ENCODE measurements at regions not wholly inside any gene's neighbourhood (a gene's known extent, or its start where the extent isn't known, plus 50 kb on each side); places are given as distances from the start of the nearest gene placed in this dataset.

DNA sequence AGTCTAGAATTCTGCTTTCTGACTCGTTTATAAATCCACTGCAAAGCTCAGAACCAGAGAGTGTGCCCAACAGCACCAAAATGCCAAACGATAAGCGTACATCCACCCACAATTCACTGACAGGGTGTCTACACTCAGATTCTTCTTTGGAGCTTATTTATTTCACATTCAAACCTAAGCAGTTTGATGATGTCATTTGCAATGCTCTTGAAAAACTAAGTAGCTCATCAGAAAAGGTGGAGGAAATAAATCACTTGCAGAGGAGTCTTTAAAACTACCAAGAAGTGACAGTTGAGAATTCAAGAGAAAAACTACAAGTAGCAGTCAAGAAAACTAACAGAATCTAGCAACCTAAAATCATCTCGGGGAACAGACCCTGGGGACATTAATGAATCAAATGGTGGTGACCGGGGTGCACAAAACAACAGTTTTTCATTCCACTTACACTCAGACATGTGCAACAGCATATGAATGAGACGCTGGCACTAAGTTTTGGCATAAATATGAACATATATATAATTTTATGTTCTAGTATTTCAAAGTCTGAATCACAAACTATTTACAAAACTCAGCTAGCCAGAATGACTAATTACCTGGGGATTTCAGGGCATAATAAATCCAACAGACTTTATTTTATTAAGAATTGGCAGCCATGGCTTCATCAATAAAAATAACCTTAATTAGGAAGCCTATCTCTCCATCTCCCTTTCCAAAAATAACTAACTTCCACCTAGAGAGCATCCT, 119.4 kb downstream of the SIPA1L2 start:
- H3K27ac ChIP-seq (ENCODE audit: low read depth, low read length, poor library complexity, severe bottlenecking) = no peak overlapping the region
- intact Hi-C loops (cut with micrococcal nuclease; ENCODE audit: unreplicated experiment) = no loop called here
- CTCF ChIA-PET = no interaction called here
- no peaks in the 10 kb centered on the region for H3K4me1 ChIP-seq (ENCODE audit: insufficient read depth, low read length, poor library complexity, severe bottlenecking)
- TF ChIP-seq, protein P1, sequence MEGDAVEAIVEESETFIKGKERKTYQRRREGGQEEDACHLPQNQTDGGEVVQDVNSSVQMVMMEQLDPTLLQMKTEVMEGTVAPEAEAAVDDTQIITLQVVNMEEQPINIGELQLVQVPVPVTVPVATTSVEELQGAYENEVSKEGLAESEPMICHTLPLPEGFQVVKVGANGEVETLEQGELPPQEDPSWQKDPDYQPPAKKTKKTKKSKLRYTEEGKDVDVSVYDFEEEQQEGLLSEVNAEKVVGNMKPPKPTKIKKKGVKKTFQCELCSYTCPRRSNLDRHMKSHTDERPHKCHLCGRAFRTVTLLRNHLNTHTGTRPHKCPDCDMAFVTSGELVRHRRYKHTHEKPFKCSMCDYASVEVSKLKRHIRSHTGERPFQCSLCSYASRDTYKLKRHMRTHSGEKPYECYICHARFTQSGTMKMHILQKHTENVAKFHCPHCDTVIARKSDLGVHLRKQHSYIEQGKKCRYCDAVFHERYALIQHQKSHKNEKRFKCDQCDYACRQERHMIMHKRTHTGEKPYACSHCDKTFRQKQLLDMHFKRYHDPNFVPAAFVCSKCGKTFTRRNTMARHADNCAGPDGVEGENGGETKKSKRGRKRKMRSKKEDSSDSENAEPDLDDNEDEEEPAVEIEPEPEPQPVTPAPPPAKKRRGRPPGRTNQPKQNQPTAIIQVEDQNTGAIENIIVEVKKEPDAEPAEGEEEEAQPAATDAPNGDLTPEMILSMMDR (conservative IDR thresholded peaks at IDR 0.05; ENCODE audit: low read depth, low read length) = no peak
- TF ChIP-seq EZH2 (IDR thresholded peaks at IDR 0.05; ENCODE audit: borderline replicate concordance, low read depth, low read length, poor library complexity, severe bottlenecking) = no peak
- no peaks in the 10 kb centered on the region for H3K9me3 ChIP-seq (ENCODE audit: low read depth, low read length, poor library complexity, severe bottlenecking)
- DNase-seq (ENCODE audit: low spot score) = no peak
- no peaks in the 10 kb centered on the region for H3K36me3 ChIP-seq (ENCODE audit: insufficient read depth, low read length, poor library complexity, severe bottlenecking)
- H3K4me3 ChIP-seq (ENCODE audit: low read depth, low read length, poor library complexity, severe bottlenecking) = no peak overlapping the region
- POLR2A ChIA-PET (ENCODE audit: low non-redundant PET) = no interaction called here
- no peaks in the 10 kb centered on the region for H3K27me3 ChIP-seq (replicated peaks; ENCODE audit: insufficient read depth, low read depth, low read length, poor library complexity)
- BruUV-seq (replicated peaks) = no TSS peak

DNA sequence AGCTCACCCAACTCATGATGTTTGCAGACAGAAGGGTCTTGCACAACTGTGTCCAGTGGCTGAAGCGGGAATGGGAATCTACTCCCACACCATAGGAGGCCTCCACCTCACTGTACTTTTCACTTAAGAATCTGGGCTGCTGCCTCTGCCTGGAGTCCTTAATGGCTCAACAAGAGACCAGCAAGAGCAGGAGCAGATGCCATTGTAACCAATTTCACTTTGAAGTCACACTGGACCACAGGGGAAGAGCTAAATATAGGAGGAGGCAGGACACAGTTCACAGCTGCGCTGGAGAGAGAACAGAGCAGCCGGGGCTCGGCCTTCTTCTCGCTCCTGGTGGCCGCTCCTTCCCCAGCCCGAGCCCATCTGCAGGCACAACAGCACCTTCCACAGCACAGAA, 120.4 kb downstream of the SIPA1L2 start:
- CTCF ChIA-PET = no interaction called here

DNA sequence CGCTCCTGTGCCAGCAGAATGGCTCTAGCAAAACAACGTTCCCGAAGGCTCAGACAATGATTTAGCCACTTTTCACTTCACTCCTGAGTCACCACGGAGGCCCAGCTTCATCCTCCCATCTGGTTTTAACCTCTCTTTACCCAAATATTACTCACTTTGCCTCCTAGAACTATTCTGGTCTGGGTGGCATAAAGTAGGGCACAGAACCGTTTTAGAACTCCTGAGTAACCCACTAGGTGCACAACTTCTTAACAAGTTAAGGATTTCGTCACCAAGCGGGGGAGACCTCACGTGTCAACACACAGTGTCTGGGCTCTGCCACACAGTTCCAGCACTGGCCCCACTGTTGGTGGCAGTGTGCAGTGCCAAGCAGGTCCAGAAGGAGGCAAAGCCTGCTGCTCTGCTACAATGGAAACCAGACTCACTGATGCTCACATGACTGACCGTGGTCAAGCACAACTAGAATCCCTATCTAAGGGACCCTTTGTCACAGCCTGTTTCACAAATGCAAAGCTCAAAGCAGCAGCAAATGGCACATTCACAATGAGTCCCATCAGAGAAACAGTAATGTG, 121.7 kb downstream of the SIPA1L2 start:
- ChIA-PET CTCF (no interaction called here), POLR2A (ENCODE audit: low non-redundant PET) (interaction anchor here (0.7 kb wide), 1 partner anchor 10 kb away, joined by 3 read pairs; no protein-coding TSS in a partner anchor)
- intact Hi-C loops (cut with micrococcal nuclease; ENCODE audit: unreplicated experiment) = no loop called here
- H3K9me3 ChIP-seq (ENCODE audit: low read depth, low read length, poor library complexity, severe bottlenecking) = no peaks in the 10 kb centered on the region
- no peaks in the 10 kb centered on the region for H3K4me1 ChIP-seq (ENCODE audit: insufficient read depth, low read length, poor library complexity, severe bottlenecking)
- no peak overlapping the region for H3K4me3 ChIP-seq (ENCODE audit: low read depth, low read length, poor library complexity, severe bottlenecking)
- H3K27me3 ChIP-seq (replicated peaks; ENCODE audit: insufficient read depth, low read depth, low read length, poor library complexity) = no peaks in the 10 kb centered on the region
- H3K27ac ChIP-seq (ENCODE audit: low read depth, low read length, poor library complexity, severe bottlenecking) = no peak overlapping the region
- DNase-seq (ENCODE audit: low spot score) = no peak
- H3K36me3 ChIP-seq (ENCODE audit: insufficient read depth, low read length, poor library complexity, severe bottlenecking) = no peaks in the 10 kb centered on the region
- no TSS peak for BruUV-seq (replicated peaks)
- no peak for TF ChIP-seq EZH2 (IDR thresholded peaks at IDR 0.05; ENCODE audit: borderline replicate concordance, low read depth, low read length, poor library complexity, severe bottlenecking)
- TF ChIP-seq, protein P1 (conservative IDR thresholded peaks at IDR 0.05; ENCODE audit: low read depth, low read length) = peak; percentile 32

More for the DNA sequence above, 120.4 kb downstream of the SIPA1L2 start:
- Histone ChIP-seq H3K36me3 (ENCODE audit: insufficient read depth, low read length, poor library complexity, severe bottlenecking) (no peaks in the 10 kb centered on the region), H3K4me3 (ENCODE audit: low read depth, low read length, poor library complexity, severe bottlenecking) (no peak overlapping the region), H3K4me1 (ENCODE audit: insufficient read depth, low read length, poor library complexity, severe bottlenecking) (no peaks in the 10 kb centered on the region), H3K27me3 (replicated peaks; ENCODE audit: insufficient read depth, low read depth, low read length, poor library complexity) (no peaks in the 10 kb centered on the region), H3K9me3 (ENCODE audit: low read depth, low read length, poor library complexity, severe bottlenecking) (no peaks in the 10 kb centered on the region), H3K27ac (ENCODE audit: low read depth, low read length, poor library complexity, severe bottlenecking) (no peak overlapping the region)
- BruUV-seq (replicated peaks) = no TSS peak
- intact Hi-C loops (cut with micrococcal nuclease; ENCODE audit: unreplicated experiment) = no loop called here
- TF ChIP-seq, protein P1 (conservative IDR thresholded peaks at IDR 0.05; ENCODE audit: low read depth, low read length) = no peak
- no peak for TF ChIP-seq EZH2 (IDR thresholded peaks at IDR 0.05; ENCODE audit: borderline replicate concordance, low read depth, low read length, poor library complexity, severe bottlenecking)
- POLR2A ChIA-PET (ENCODE audit: low non-redundant PET) = no interaction called here
- no peak for DNase-seq (ENCODE audit: low spot score)
